Lung (tissue), 11 donors: ENCODE measurements at regions not wholly inside any gene's neighbourhood (a gene's known extent, or its start where the extent isn't known, plus 50 kb on each side); places are given as distances from the start of the nearest gene placed in this dataset.

Experiments
- ATAC-seq: fragments of 200-7000 bp; cut with Tn5 transposase; one replicate; pipeline ENCODE4 v1.9.1; 2020; ENCODE audit warnings: moderate number of reproducible peaks; ENCODE audit not compliant: insufficient read depth, low FRiP score
- DNase-seq, 3 donors: peaks; one replicate each; pipeline ENCODE4 v3.0.0-alpha.2; 2013 to 2017
- H3K27ac ChIP-seq, 2 donors: one replicate each; pipeline ENCODE4 v1.5.1; 2013; ENCODE audit warnings: mild to moderate bottlenecking in 2 of 2, moderate library complexity in 2 of 2, control low read depth in 1 of 2, inconsistent platforms in 1 of 2, low read depth in 1 of 2, low read length in 1 of 2
- H3K27me3 ChIP-seq, 3 donors: one replicate each; pipeline ENCODE4 v1.5.1; 2013; ENCODE audit warnings: low read length in 2 of 3; ENCODE audit not compliant: control insufficient read depth in 3 of 3, insufficient read depth in 3 of 3
- H3K36me3 ChIP-seq, 4 donors: one replicate each; pipeline ENCODE4 v1.5.1; 2013; ENCODE audit warnings: low read length in 4 of 4, mild to moderate bottlenecking in 1 of 4, moderate library complexity in 1 of 4; ENCODE audit not compliant: control insufficient read depth in 4 of 4, insufficient read depth in 4 of 4
- H3K4me1 ChIP-seq, 5 donors: one replicate each; pipeline ENCODE4 v1.5.1; 2013; ENCODE audit warnings: low read length in 5 of 5, mild to moderate bottlenecking in 2 of 5, moderate library complexity in 1 of 5; ENCODE audit not compliant: control insufficient read depth in 5 of 5, insufficient read depth in 5 of 5
- H3K4me3 ChIP-seq: one replicate; pipeline ENCODE4 v1.5.1; 2013; ENCODE audit warnings: mild to moderate bottlenecking, control low read depth, moderate library complexity
- H3K9ac ChIP-seq, 2 donors: one replicate each; pipeline ENCODE4 v1.5.1; 2013; ENCODE audit warnings: low read length in 2 of 2, control low read depth in 1 of 2; ENCODE audit not compliant: insufficient read depth in 1 of 2
- H3K9me3 ChIP-seq, 4 donors: one replicate each; pipeline ENCODE4 v1.5.1; 2013; ENCODE audit warnings: low read length in 3 of 4, mild to moderate bottlenecking in 1 of 4, moderate library complexity in 1 of 4; ENCODE audit not compliant: control insufficient read depth in 4 of 4, insufficient read depth in 3 of 4
- WGBS, 2 donors: extraction: QIAGEN DNeasy Blood & Tissue Kit; methylation state at CpG; one replicate each; pipeline ENCODE4 v1.1.7; 2013; 5-methylcytosine and 5-hydroxymethylcytosine counted together
- TF ChIP-seq, protein P1 (sequence below): IDR thresholded peaks from 2 replicates; pipeline ENCODE4 v1.5.1; 2012; ENCODE audit warnings: mild to moderate bottlenecking; ENCODE audit errors: control extremely low read depth, extremely low read depth
- donor health status: control.
- donor health status: control.
- donor health status: Bipolar disorder and iron deficiency.
- donor health status: healthy.
- donor health status: DM: yes; HTN: yes; CAD: no.

DNA sequence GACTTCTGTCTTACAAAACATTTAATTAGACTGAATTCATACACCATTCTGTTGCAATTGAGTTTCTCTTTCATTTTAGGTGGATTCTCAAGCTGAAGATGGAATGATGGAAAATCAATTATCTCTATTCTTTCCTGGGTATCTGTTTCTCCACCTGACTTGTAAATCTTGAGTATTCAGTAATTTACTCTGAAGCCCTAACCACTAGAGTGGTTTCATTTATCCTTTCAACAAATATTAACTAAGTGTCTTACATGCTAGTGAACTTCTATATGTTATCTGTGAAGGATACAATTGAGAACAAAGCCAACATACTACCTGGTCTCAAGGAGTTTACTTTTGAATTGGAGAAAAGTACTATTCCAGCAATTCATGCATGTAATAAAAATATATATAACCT is 94.1 kb upstream of the ZNF804A start:
- Histone ChIP-seq H3K36me3 (no peaks in the 10 kb centered on the region), H3K27me3 (no peaks in the 10 kb centered on the region), H3K9ac (no peak overlapping the region), H3K4me3 (no peak overlapping the region), H3K4me1 (no peaks in the 10 kb centered on the region), H3K9me3 (no peaks in the 10 kb centered on the region), H3K27ac (no peak overlapping the region)
- ATAC-seq (no peak), DNase-seq (no peak)
- TF ChIP-seq, protein P1, sequence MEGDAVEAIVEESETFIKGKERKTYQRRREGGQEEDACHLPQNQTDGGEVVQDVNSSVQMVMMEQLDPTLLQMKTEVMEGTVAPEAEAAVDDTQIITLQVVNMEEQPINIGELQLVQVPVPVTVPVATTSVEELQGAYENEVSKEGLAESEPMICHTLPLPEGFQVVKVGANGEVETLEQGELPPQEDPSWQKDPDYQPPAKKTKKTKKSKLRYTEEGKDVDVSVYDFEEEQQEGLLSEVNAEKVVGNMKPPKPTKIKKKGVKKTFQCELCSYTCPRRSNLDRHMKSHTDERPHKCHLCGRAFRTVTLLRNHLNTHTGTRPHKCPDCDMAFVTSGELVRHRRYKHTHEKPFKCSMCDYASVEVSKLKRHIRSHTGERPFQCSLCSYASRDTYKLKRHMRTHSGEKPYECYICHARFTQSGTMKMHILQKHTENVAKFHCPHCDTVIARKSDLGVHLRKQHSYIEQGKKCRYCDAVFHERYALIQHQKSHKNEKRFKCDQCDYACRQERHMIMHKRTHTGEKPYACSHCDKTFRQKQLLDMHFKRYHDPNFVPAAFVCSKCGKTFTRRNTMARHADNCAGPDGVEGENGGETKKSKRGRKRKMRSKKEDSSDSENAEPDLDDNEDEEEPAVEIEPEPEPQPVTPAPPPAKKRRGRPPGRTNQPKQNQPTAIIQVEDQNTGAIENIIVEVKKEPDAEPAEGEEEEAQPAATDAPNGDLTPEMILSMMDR: no peak

DNA sequence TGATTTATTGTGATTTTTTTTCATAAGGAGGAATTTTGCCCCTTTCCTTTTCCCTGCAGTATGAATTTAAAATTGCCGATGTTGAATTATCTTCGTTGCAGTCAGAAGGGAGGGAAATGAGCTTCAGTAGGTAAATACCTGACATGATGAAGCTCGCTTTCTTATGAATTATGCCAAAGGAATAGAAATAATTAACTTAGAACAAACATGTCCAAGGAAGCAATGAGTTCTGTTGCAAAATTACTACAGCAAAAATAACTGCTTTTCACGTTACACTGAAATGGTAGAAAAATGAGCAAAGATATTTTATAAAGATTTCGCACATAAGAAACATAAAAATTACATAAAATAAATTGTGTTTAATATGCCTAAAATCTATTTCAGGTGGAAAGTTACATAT is 91.1 kb upstream of the ZNF804A start:
- WGBS, 2 donors: 82 to 88% methylated on average over 5 of the region's 5 CpGs
- Histone ChIP-seq H3K9ac (no peak overlapping the region), H3K4me3 (no peak overlapping the region), H3K9me3 (no peaks in the 10 kb centered on the region), H3K27me3 (no peaks in the 10 kb centered on the region), H3K27ac (no peak overlapping the region), H3K36me3 (no peaks in the 10 kb centered on the region), H3K4me1 (no peaks in the 10 kb centered on the region)
- TF ChIP-seq, protein P1: no peak
- no peak for ATAC-seq
- DNase-seq: no peak

DNA sequence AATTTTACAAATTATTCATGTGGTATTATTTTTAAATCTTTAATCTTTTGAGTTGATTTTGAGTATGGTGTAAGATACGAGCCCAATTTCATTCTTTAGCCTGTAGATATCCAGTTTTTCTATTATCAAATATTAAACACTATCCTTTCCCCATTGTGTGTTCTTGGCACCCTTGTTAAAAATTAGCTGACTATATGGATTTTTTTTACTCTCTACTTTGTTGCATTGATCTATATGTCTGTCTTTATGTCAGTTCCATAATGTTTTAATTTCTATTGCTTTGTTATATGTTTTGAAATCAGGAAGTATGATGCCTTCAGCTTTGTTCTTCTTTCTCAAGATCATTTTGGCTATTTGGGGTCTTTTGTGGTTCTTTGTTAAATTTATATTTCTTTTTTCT is 80.9 kb upstream of the ZNF804A start:
- H3K27ac ChIP-seq: no peak overlapping the region
- 79 to 91% methylated on average over 1 of the region's 1 CpG for WGBS, 2 donors
- TF ChIP-seq, protein P1: no peak
- H3K9me3 ChIP-seq: no peaks in the 10 kb centered on the region
- DNase-seq: no peak
- no peak overlapping the region for H3K4me3 ChIP-seq
- no peaks in the 10 kb centered on the region for H3K36me3 ChIP-seq
- H3K9ac ChIP-seq: no peak overlapping the region
- no peaks in the 10 kb centered on the region for H3K4me1 ChIP-seq
- no peaks in the 10 kb centered on the region for H3K27me3 ChIP-seq
- no peak for ATAC-seq

GRCh38 chr2:184520441-184520840 is 77.9 kb upstream of the ZNF804A start:
- ATAC-seq (no peak), DNase-seq (no peak)
- H3K9me3 ChIP-seq: peaks cover 0 to 10% (median 0%) of the 10 kb centered on the region in 4 donors
- no peaks in the 10 kb centered on the region for H3K27me3 ChIP-seq
- no peak overlapping the region for H3K4me3 ChIP-seq
- WGBS, 2 donors: 64 to 82% methylated on average over 1 of the region's 1 CpG
- TF ChIP-seq, protein P1: no peak
- no peaks in the 10 kb centered on the region for H3K4me1 ChIP-seq
- no peak overlapping the region for H3K9ac ChIP-seq
- no peak overlapping the region for H3K27ac ChIP-seq
- no peaks in the 10 kb centered on the region for H3K36me3 ChIP-seq
